HG02885 (cell line): ENCODE measurements at regions not wholly inside any gene's neighbourhood (a gene's known extent, or its start where the extent isn't known, plus 50 kb on each side); places are given as distances from the start of the nearest gene placed in this dataset.

Experiments used
- ATAC-seq: cut with Tn5 transposase; IDR thresholded peaks from one replicate; pipeline ENCODE4 v1.9.1; 2021; ENCODE audit warnings: mild to moderate bottlenecking; ENCODE audit not compliant: unreplicated experiment, poor library complexity

DNA sequence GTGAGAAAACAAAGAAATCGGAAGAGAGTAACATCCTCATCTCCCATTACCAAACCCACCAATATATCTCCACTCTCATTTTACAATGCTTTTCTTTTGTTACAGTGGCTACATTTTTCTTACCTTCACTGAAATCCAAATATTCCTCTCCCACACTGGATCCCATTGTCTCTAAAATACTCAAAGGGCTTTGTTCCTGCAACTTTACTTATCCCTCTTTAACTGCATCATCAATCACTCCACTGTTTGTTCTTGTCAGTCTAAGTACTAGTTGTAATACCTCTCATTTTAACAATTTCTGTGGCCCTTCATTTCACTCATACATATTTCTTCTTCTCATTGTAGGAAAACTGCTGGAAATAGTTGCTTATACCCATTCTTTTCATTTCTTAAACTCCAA is 464.2 kb upstream of the PIK3C3 start:
- no peak for ATAC-seq

- no peak for ATAC-seq
Observed at GRCh38 chr18:41486575-41486974, 468.5 kb upstream of the PIK3C3 start.

- no peak for ATAC-seq
Observed at GRCh38 chr18:41484069-41484468, 471.0 kb upstream of the PIK3C3 start.

- ATAC-seq: no peak
Observed at GRCh38 chr18:41482501-41482900, 472.5 kb upstream of the PIK3C3 start.

- ATAC-seq: no peak
Observed at GRCh38 chr18:41466436-41467160, 488.4 kb upstream of the PIK3C3 start.

GRCh38 chr18:41465386-41465785 is 489.6 kb upstream of the PIK3C3 start:
- no peak for ATAC-seq

DNA sequence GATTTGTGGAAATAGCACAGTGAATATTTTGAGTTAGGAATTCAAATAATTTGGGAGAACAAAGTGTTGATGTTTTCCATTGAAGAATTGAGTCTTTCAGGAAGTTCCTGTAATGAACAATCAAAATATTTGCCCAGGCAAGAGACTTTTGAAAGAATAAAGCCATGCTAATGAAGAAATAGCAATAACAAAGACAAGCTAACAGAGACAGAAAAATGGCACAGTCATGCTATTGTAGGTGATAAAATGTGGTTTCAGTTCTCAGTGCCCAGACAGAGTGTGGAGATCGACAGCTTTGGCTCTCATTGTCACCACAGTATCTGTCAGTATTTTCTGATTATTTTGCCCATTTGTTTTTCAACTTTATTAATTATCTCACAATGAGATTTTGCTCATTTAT is 490.8 kb upstream of the PIK3C3 start:
- no peak for ATAC-seq

- no peak for ATAC-seq
Observed at GRCh38 chr18:41462946-41463345, 492.1 kb upstream of the PIK3C3 start.

GRCh38 chr18:41461114-41461513 is 493.9 kb upstream of the PIK3C3 start:
- ATAC-seq: no peak

DNA sequence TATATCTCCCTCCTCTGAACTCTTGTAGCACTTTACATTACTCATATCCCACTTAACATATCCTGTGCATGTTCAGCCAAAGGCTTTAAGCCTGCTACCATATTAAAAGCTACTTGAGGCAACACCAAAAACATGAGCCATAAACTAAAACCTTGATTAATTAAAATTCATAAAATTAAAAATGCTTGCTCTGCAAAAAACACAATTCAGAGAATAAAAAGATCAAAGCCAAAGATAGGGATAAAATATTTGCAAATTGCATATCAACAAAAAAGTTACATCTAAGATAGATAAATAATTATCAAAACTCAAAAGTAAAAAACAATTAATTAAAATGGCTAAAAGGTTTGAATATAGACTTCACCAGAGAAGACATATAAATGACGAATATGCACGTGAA is 495.4 kb upstream of the PIK3C3 start:
- ATAC-seq: no peak

DNA sequence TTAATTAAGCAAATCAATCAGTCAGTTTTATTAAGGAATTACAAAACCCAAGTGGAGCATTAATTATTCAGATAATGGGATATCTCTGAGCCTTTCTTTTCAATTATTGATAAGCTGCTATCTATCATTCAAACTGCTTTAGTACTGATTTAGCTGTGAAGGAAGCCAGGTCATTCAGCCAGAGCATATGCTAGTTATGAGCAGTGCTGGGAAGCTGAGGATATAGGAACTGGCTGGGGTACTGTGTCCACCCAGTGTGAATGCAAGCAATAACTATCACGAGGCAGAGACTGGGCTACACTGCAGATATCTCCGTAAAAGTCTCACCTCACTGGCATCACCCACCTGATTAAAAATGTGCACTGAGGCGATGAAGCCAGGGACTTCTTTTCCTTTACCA is 496.7 kb upstream of the PIK3C3 start:
- ATAC-seq: no peak

DNA sequence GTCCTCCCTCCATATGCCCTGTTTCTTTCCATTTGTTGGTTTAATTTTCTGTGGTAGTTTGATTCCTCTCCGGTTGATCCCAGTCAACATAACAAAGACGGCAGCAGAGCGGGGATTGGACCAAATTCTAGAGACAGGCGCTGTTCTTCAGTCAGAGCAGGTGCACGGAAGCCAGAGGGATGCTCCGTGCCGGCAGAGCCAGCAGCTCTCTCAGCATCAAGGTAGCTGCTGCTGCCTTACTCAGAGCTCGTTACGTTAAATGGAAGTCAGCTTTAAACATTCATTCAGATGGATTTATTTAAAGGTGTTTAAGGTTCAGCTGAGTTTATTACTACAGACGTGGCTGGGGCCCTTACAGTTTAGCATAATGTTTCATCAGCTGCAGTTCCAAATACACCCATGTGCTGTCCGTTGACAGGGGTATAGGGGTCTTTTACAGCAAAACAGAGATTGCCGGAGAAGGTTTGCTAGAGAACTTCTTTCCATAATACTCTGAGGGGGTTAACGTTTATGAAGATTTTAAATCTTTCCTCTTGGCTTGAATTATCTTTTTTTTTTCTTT is 497.2 kb upstream of the PIK3C3 start:
- no peak for ATAC-seq

DNA sequence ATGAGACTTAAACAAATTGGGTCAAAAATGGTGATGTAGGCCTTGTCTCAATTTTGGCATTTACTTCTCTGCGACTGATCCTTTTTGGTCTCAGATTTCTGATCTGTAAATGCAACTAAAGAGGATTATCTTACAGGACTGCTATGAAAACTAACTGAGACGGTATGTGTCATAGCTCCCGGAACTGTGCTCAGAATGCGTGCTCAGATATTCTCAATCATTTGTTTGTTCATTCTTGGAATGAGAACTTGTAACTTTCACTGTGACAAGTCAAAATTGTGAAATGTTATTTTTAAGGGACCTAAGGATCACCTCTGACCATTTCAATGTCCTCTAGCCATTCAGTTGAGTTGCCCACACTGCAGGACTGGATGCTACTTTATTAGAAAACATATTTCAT is 498.2 kb upstream of the PIK3C3 start:
- ATAC-seq: no peak

- ATAC-seq: no peak
Observed at GRCh38 chr18:41449612-41450011, 505.4 kb upstream of the PIK3C3 start.

GRCh38 chr18:41444943-41445342 is 510.1 kb upstream of the PIK3C3 start:
- ATAC-seq: no peak

DNA sequence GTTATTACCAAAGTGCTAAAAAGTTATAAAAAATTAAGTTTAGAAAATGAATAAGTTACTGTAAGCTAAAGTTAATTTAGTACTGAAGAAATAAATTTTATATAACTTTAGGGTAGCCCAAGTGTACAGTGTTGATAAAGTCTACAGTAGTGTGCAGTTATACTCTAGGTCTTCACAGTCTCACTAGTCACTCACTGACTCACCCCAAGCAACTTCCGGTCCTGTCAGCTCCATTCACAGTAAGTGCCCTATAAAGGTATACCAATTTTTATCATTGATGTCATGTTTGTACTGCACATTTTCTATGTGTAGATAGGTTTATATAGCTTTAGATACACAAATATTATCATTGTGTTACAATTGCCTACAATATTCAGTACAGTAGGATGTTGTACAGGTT is 518.3 kb upstream of the PIK3C3 start:
- no peak for ATAC-seq

DNA sequence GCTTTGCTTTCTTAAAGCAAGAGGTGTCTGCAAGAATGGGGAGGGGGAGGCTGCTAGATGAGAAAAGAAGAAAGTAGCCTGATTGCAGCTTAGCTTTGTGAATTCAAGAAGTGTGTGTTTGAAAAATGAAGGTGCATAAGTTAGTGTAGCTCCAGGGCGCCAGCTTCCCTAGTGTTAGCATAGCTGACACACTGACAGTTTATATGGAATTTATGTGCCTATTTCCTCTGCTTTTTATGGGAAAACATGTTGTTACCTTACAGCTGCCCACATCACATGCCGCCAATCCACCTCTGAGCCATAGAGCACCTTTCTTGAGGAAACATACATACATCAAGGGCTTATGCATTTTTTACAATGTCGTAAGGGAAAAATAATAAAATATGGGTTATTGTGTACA is 536.4 kb upstream of the PIK3C3 start:
- ATAC-seq: no peak

DNA sequence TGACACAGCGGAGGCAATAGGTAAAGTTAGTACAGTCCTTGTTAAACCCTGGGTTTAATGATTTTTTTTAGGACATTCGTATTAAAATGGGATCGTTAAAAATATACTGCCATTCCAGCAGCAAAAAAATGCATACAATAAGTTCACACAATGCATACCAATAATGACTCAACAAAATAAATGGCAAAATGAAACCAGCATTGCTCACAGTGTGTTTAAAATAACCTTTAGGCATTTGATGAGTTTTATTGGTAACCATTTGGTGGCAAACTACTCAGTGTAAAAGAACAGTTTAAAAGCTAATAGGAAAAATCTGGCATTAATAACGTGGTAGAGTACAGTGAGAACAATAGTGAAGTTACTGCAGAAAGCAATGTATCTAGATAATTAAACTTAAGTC is 539.0 kb upstream of the PIK3C3 start:
- no peak for ATAC-seq

DNA sequence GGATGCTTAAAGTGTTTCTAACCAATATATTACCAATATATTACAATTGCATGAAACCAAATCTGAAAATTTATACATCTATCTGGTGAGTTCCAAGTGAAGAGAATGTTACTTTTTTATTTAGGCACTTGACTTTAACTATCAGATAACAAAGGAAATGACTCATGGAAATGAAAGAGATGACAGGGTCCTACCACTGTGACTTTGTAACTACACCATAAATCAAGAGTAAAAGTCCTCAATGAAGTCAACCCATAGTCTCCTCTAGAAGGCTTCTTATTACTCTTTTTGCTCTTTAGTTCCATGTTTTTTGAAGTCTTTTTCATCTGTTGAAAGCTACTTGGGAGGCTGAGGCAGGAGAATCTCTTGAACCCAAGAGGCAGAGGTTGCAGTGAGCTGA is 545.0 kb upstream of the PIK3C3 start:
- ATAC-seq: no peak

GRCh38 chr18:41406834-41407233 is 548.2 kb upstream of the PIK3C3 start:
- no peak for ATAC-seq

DNA sequence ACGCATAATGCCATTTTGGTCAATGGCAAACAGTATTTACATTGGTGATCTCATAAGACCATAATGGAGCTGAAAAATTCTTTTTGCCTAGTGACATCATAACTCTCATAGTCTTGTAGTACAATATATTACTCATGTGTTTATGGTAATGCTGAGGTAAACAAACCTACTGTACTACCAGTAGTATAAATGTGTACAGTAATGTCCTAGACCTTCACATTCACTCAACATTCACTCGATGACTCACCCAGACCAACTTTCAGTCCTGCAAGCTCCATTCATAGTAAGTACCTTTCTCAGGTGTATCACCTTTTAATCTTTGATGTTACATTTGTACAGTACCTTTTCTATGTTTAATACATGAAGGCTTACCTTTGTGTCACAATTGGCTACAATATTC is 558.2 kb upstream of the PIK3C3 start:
- ATAC-seq: no peak

DNA sequence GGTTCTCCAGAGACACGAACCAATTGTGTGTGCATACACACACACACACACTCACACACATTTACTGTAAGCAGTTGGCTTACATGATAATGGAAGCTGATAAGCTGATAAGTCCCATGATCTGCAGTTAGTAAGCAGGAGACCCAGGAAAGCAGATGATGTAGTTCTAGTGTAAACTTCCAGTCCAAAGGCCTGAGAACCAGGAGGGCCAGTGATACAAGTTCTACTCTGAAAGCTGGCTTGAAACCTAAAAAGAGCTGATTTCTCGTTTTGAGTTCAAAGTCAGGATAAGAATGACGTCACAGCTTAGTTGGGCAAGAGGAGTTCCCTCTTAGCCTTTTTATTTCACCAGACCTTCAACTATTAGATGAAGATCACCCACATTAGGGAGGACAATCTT is 558.8 kb upstream of the PIK3C3 start:
- ATAC-seq: no peak
